MCF 10A (cell line): ENCODE measurements at regions not wholly inside any gene's neighbourhood (a gene's known extent, or its start where the extent isn't known, plus 50 kb on each side); places are given as distances from the start of the nearest gene placed in this dataset.

Experiments
- BruUV-seq: library from RNA; stranded (reverse); fragments of 400-500 nt; replicated peaks from 2 replicates; lab custom pipeline; 2021; lab: Mats Ljungman, UMichigan
- CTCF ChIA-PET: fragments of 300-600 bp; sonication (Branson Sonifier 250); formaldehyde crosslinking; extraction: SDS; loops from one replicate; lab custom pipeline; 2021; ENCODE audit warnings: antibody characterized with exemption, inconsistent platforms; lab: Yijun Ruan, JAX
- POLR2A ChIA-PET: fragments of 300-600, 350-650 bp; sonication (Branson Sonifier 250); formaldehyde crosslinking; extraction: SDS; loops from one replicate; lab custom pipeline; 2020; ENCODE audit warnings: antibody characterized with exemption, inconsistent platforms; lab: Yijun Ruan, JAX
- DNase-seq: peaks from one replicate; pipeline ENCODE4 v3.0.0-alpha.2; 2018; ENCODE audit not compliant: unreplicated experiment
- H3K27ac Mint-ChIP-seq: one replicate; pipeline ENCODE4 v1.8.0; 2022; ENCODE audit warnings: mild to moderate bottlenecking, low read depth, mixed read lengths; ENCODE audit not compliant: unreplicated experiment
- H3K27me3 Mint-ChIP-seq: one replicate; pipeline ENCODE4 v1.8.0; 2022; ENCODE audit warnings: mixed read lengths; ENCODE audit not compliant: insufficient read depth, unreplicated experiment
- H3K36me3 Mint-ChIP-seq: one replicate; pipeline ENCODE4 v1.8.0; 2022; ENCODE audit warnings: mild to moderate bottlenecking, moderate library complexity, mixed read lengths; ENCODE audit not compliant: insufficient read depth, unreplicated experiment
- H3K4me1 Mint-ChIP-seq: one replicate; pipeline ENCODE4 v1.8.0; 2022; ENCODE audit warnings: mixed read lengths; ENCODE audit not compliant: insufficient read depth, unreplicated experiment
- H3K4me3 Mint-ChIP-seq: one replicate; pipeline ENCODE4 v1.8.0; 2022; ENCODE audit warnings: mild to moderate bottlenecking, moderate library complexity, mixed read lengths; ENCODE audit not compliant: unreplicated experiment
- H3K9me3 Mint-ChIP-seq: one replicate; pipeline ENCODE4 v1.8.0; 2022; ENCODE audit warnings: mixed read lengths; ENCODE audit not compliant: unreplicated experiment
- CTCF ChIP-seq: fragments of 200-600 bp; IDR thresholded peaks from one replicate; pipeline ENCODE4 v1.8.0; 2022; ENCODE audit warnings: antibody characterized with exemption, mild to moderate bottlenecking; ENCODE audit not compliant: unreplicated experiment
- intact Hi-C: fragments of 100-400 bp; cut with micrococcal nuclease; formaldehyde crosslinking; loops from 2 replicates; pipeline ENCODE4 v1.14.1; 2022

DNA sequence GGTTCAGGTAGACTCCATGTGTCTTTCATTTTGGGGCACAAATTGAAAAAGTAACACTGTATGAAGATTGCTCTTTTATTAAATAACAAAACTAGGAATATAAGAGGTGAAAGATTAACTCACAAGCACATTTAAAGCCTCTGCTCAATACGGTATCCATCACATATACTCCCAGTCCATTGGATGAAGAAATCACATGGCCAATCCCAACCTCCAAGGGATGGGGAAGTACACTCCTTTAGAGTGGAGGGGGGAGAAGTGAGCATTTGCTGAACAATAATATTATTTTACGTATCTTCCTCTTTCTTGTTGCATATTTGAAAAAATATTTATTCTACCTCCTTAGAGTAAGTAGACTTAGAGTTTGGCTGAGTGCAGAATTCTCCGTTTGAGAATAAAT is 316.5 kb downstream of the LMX1A start:
- Mint-ChIP-seq H3K27me3 (no peaks in the 10 kb centered on the region), H3K4me1 (peaks cover 8% of the 10 kb centered on the region), H3K27ac (no peak overlapping the region), H3K4me3 (no peak overlapping the region), H3K9me3 (no peaks in the 10 kb centered on the region), H3K36me3 (no peaks in the 10 kb centered on the region)
- intact Hi-C loops, result no loop called here
- POLR2A ChIA-PET, result interaction anchor here (0.6 kb wide), 1 partner anchor 867 kb away, joined by 3 read pairs; no protein-coding TSS in a partner anchor
- CTCF ChIA-PET, result no interaction called here
- BruUV-seq, result no TSS peak
- no peak for DNase-seq
- no peak for TF ChIP-seq CTCF

DNA sequence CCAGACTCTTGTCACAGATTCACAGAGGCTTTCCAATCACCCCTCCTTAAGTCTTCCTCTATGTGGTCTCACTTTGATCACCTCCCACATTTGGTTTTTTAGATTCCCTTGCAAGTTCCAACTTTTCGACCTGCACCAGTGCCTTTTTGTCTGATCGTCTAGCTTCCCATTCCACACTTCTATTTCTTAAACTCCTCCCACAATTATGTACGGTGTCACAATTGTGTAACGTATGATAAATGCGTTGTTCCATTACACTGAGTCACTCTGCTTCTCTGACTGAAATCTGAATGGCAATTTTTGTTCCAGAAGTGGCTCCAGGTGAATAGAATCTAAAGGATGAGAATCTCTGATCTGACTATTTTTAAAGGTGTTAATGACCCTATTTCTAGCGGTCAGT is 320.1 kb downstream of the LMX1A start:
- Mint-ChIP-seq H3K27ac (no peak overlapping the region), H3K27me3 (no peaks in the 10 kb centered on the region), H3K36me3 (no peaks in the 10 kb centered on the region), H3K9me3 (no peaks in the 10 kb centered on the region), H3K4me3 (peak overlapping the region; percentile 14), H3K4me1 (peaks cover 14% of the 10 kb centered on the region)
- TF ChIP-seq CTCF, result no peak
- intact Hi-C loops, result no loop called here
- peak; percentile 76 for DNase-seq
- ChIA-PET CTCF (no interaction called here), POLR2A (no interaction called here)
- BruUV-seq, result no TSS peak

- Mint-ChIP-seq H3K4me3 (no peak overlapping the region), H3K27ac (no peak overlapping the region), H3K9me3 (no peaks in the 10 kb centered on the region), H3K27me3 (no peaks in the 10 kb centered on the region), H3K36me3 (no peaks in the 10 kb centered on the region), H3K4me1 (peaks cover 14% of the 10 kb centered on the region)
- POLR2A ChIA-PET, result no interaction called here
- BruUV-seq, result no TSS peak
- no peak for TF ChIP-seq CTCF
- intact Hi-C loops, result no loop called here
- CTCF ChIA-PET, result no interaction called here
- DNase-seq, result peak; percentile 45
Measured at GRCh38 chr1:165034136-165034809, 322.2 kb downstream of the LMX1A start.

DNA sequence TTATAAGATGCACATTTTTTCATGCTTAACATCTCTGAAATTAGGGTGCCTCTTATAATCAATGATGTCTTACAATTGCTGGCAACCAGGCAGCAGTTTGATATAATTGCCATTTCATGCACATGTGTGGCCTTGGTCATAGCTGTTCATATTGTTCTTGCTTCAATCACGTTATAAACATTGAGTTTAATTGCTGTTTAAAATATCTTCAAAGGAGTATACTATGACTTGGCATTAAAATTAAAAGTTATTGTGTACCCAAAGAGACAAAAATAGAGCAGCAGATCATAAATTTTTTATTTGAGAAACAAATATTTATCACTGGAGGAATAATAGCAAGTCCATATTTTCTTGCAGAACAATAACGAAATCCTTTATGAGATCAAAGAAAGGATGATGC is 325.5 kb downstream of the LMX1A start:
- no peak overlapping the region for H3K27ac Mint-ChIP-seq
- POLR2A ChIA-PET, result interaction anchor here (0.7 kb wide), 1 partner anchor 346 kb away, joined by 3 read pairs; no protein-coding TSS in a partner anchor
- no peaks in the 10 kb centered on the region for H3K36me3 Mint-ChIP-seq

More for the DNA sequence above, 325.5 kb downstream of the LMX1A start:
- no peak for TF ChIP-seq CTCF
- CTCF ChIA-PET, result interaction anchor here (0.9 kb wide), 1 partner anchor 791 kb away, joined by 3 read pairs; no protein-coding TSS in a partner anchor
- Mint-ChIP-seq H3K4me3 (no peak overlapping the region), H3K4me1 (peaks cover 7% of the 10 kb centered on the region), H3K27me3 (no peaks in the 10 kb centered on the region), H3K9me3 (no peaks in the 10 kb centered on the region)
- intact Hi-C loops, result no loop called here
- BruUV-seq, result no TSS peak
- no peak for DNase-seq
